ENCODE measurements at regions not wholly inside any gene's neighbourhood (a gene's known extent, or its start where the extent isn't known, plus 50 kb on each side); places are given as distances from the start of the nearest gene placed in this dataset.

- TF ChIP-seq CTCF (IDR thresholded peaks at IDR 0.05) (no peak), POLR2A (IDR thresholded peaks at IDR 0.05) (no peak)
Measured at GRCh38 chr4:137722910-137723309, 190.6 kb upstream of the PCDH18 start.
